Left cardiac atrium (tissue), 4 donors: ENCODE measurements at regions not wholly inside any gene's neighbourhood (a gene's known extent, or its start where the extent isn't known, plus 50 kb on each side); places are given as distances from the start of the nearest gene placed in this dataset.
"Not testable (repeated sequence)": the region's sequence is repeated elsewhere in the genome, so short reads cannot be mapped to it uniquely, and the experiment has no call there.

ENCODE experiments used
- ATAC-seq, 2 donors: fragments of 200-7000 bp; cut with Tn5 transposase; one replicate each; pipeline ENCODE4 v1.9.1; 2020; ENCODE audit warnings: mild to moderate bottlenecking in 2 of 2, moderate library complexity in 2 of 2
- DNase-seq: peaks from one replicate; pipeline ENCODE4 v3.0.0-alpha.2; 2020
- intact Hi-C, 2 donors: fragments of 100-400 bp; cut with DNase I; formaldehyde crosslinking; loops; one replicate each; pipeline versions ENCODE4 v1.14.1 to v1.15.1; 2022 to 2023
- donor health status: DM: no; HTN: yes; CAD: no.
- donor health status: DM: no; HTN: yes; CAD: no; lungs with severe emphysema.
- donor health status: DM: yes; HTN: yes; CAD: no.
- donor health status: Dilated cardiomyopathy.

- DNase-seq (peak; percentile 34), ATAC-seq (peak in 1 of 2 donors; percentile 88)
- intact Hi-C loops: no loop called here
Measured at GRCh38 chr11:98600786-98601773, 419.7 kb upstream of the CNTN5 start.

GRCh38 chr11:98616098-98616655 lies 404.6 kb upstream of the CNTN5 start:
- intact Hi-C loops: no loop called here

GRCh38 chr11:98621767-98622166 lies 399.0 kb upstream of the CNTN5 start:
- ATAC-seq (no peak), DNase-seq (no peak)
- intact Hi-C loops: no loop called here

More at GRCh38 chr11:98616098-98616655, 404.6 kb upstream of the CNTN5 start:
- peak in 1 of 2 donors; percentile 79 for ATAC-seq
- no peak for DNase-seq

- DNase-seq: no peak
- intact Hi-C loops: no loop called here
Measured at GRCh38 chr11:98625526-98625925, 395.2 kb upstream of the CNTN5 start.

GRCh38 chr11:98630736-98631135 lies 390.0 kb upstream of the CNTN5 start:
- ATAC-seq (no peak), DNase-seq (no peak)
- intact Hi-C loops: no loop called here

More at GRCh38 chr11:98625526-98625925, 395.2 kb upstream of the CNTN5 start:
- ATAC-seq: no peak

- intact Hi-C loops: no loop called here
- ATAC-seq (no peak), DNase-seq (no peak)
Measured at GRCh38 chr11:98657711-98658110, 363.0 kb upstream of the CNTN5 start.

GRCh38 chr11:98659431-98659830 lies 361.3 kb upstream of the CNTN5 start:
- ATAC-seq (no peak), DNase-seq (no peak)
- intact Hi-C loops: no loop called here

- no peak for ATAC-seq
- DNase-seq: no peak
Measured at GRCh38 chr11:98674390-98674789, 346.4 kb upstream of the CNTN5 start.

GRCh38 chr11:98679673-98680072 lies 341.1 kb upstream of the CNTN5 start:
- no peak for ATAC-seq
- intact Hi-C loops: no loop called here
- DNase-seq: no peak

More at GRCh38 chr11:98674390-98674789, 346.4 kb upstream of the CNTN5 start:
- intact Hi-C loops: no loop called here

- ATAC-seq (no peak), DNase-seq (no peak)
- intact Hi-C loops: no loop called here
Measured at GRCh38 chr11:98701541-98701940, 319.2 kb upstream of the CNTN5 start.

GRCh38 chr11:98703779-98704556 lies 316.8 kb upstream of the CNTN5 start:
- DNase-seq (no peak), ATAC-seq (no peak)
- intact Hi-C loops: no loop called here

- intact Hi-C loops: no loop called here
- DNase-seq: no peak
- no peak for ATAC-seq
Measured at GRCh38 chr11:98710026-98710425, 310.7 kb upstream of the CNTN5 start.

GRCh38 chr11:98710986-98711385 lies 309.8 kb upstream of the CNTN5 start:
- DNase-seq: no peak
- peak; percentile 57 to 88 for ATAC-seq

GRCh38 chr11:98720951-98721350 lies 299.8 kb upstream of the CNTN5 start:
- intact Hi-C loops: no loop called here
- ATAC-seq: no peak
- DNase-seq: no peak

More at GRCh38 chr11:98710986-98711385, 309.8 kb upstream of the CNTN5 start:
- intact Hi-C loops: no loop called here

GRCh38 chr11:98725471-98725870 lies 295.3 kb upstream of the CNTN5 start:
- DNase-seq: no peak
- no peak for ATAC-seq
- intact Hi-C loops: no loop called here

- intact Hi-C loops: no loop called here
- ATAC-seq (no peak), DNase-seq (no peak)
Measured at GRCh38 chr11:98728421-98728820, 292.3 kb upstream of the CNTN5 start.

GRCh38 chr11:98729118-98729517 lies 291.6 kb upstream of the CNTN5 start:
- ATAC-seq: no peak

GRCh38 chr11:98732947-98733346 lies 287.8 kb upstream of the CNTN5 start:
- intact Hi-C loops: no loop called here
- no peak for ATAC-seq
- DNase-seq: no peak

More at GRCh38 chr11:98729118-98729517, 291.6 kb upstream of the CNTN5 start:
- intact Hi-C loops: no loop called here
- no peak for DNase-seq

GRCh38 chr11:98733378-98733777 lies 287.4 kb upstream of the CNTN5 start:
- ATAC-seq, DNase-seq, intact Hi-C loops: not testable (repeated sequence)

- intact Hi-C loops: no loop called here
- ATAC-seq: no peak
- DNase-seq: no peak
Measured at GRCh38 chr11:98734686-98735085, 286.1 kb upstream of the CNTN5 start.
